Esophagus muscularis mucosa (tissue), 4 donors: ENCODE measurements at regions not wholly inside any gene's neighbourhood (a gene's known extent, or its start where the extent isn't known, plus 50 kb on each side); places are given as distances from the start of the nearest gene placed in this dataset.
A peak's percentile ranks its signal among the peaks of the same experiment; 100 is the strongest.

Experiments used
- DNase-seq: peaks from one replicate; pipeline ENCODE4 v3.0.0-alpha.2; 2017; ENCODE audit errors: extremely low spot score
- H3K27ac ChIP-seq, 4 donors: fragments of 200-600 bp; sonication (generic); replicated peaks in 1 of 4; 1 replicate in 3 of 4; 2 replicates in 1 of 4; pipeline ENCODE4 v1.5.1; 2016 to 2019; ENCODE audit warnings: mild to moderate bottlenecking in 1 of 4
- H3K27me3 ChIP-seq, 4 donors: fragments of 200-600 bp; sonication (generic); one replicate each; pipeline versions ENCODE4 v1.5.1 to v1.6.0; 2016 to 2019
- H3K36me3 ChIP-seq, 4 donors: fragments of 200-600 bp; sonication (generic); one replicate each; pipeline ENCODE4 v1.5.1; 2016 to 2019
- H3K4me1 ChIP-seq, 4 donors: fragments of 200-600 bp; sonication (generic); one replicate each; pipeline ENCODE4 v1.5.1; 2016 to 2019
- H3K4me3 ChIP-seq, 4 donors: fragments of 200-600 bp; sonication (generic); 1 replicate in 2 of 4; 2 replicates in 2 of 4; pipeline ENCODE4 v1.5.1; 2016 to 2019; ENCODE audit warnings: mild to moderate bottlenecking in 4 of 4, moderate library complexity in 1 of 4
- H3K9me3 ChIP-seq, 4 donors: fragments of 200-600 bp; sonication (generic); 1 replicate in 3 of 4; 2 replicates in 1 of 4; pipeline ENCODE4 v1.5.1; 2016 to 2019
- CTCF ChIP-seq, 3 experiments: fragments of 200-600 bp in 2 of 3; fragments of 450-650 bp in 1 of 3; sonication (generic) in 2 of 3; IDR thresholded peaks; one replicate each; pipeline ENCODE4 v1.5.1; 2017 to 2019; ENCODE audit warnings: antibody characterized with exemption in 3 of 3, mild to moderate bottlenecking in 2 of 3, moderate library complexity in 1 of 3
- EP300 ChIP-seq: sonication (generic); formaldehyde crosslinking; IDR thresholded peaks from one replicate; pipeline ENCODE4 v1.6.1; 2017; ENCODE audit warnings: antibody characterized with exemption
- POLR2A ChIP-seq: fragments of 450-650 bp; IDR thresholded peaks from one replicate; pipeline ENCODE4 v1.6.1; 2017; ENCODE audit warnings: antibody characterized with exemption, moderate library complexity, mild to moderate bottlenecking, low read depth
- POLR2AphosphoS5 ChIP-seq, 2 donors: sonication (generic); formaldehyde crosslinking; IDR thresholded peaks; one replicate each; pipeline ENCODE4 v1.6.1; 2017; ENCODE audit warnings: antibody characterized with exemption in 2 of 2
- WGBS: methylation state at CpG from one replicate; pipeline ENCODE4 v1.1.5; 2018; 5-methylcytosine and 5-hydroxymethylcytosine counted together
- intact Hi-C: fragments of 100-400 bp; cut with DNase I; formaldehyde crosslinking; loops from one replicate; pipeline ENCODE4 v1.15.1; 2023

GRCh38 chr11:122176651-122177050, 60.6 kb upstream of the BLID start:
- TF ChIP-seq EP300 (no peak), CTCF (IDR thresholded peaks at IDR 0.05) (no peak), POLR2AphosphoS5 (IDR thresholded peaks at IDR 0.05) (no peak), POLR2A (no peak)
- peaks cover 3 to 47% (median 38%) of the 10 kb centered on the region in 4 donors for H3K4me1 ChIP-seq
- no peak for DNase-seq
- H3K4me3 ChIP-seq = no peak overlapping the region
- 85% methylated on average over 3 of the region's 3 CpGs for WGBS
- intact Hi-C loops = no loop called here
- H3K36me3 ChIP-seq = no peaks in the 10 kb centered on the region
- no peaks in the 10 kb centered on the region for H3K9me3 ChIP-seq
- H3K27me3 ChIP-seq = no peaks in the 10 kb centered on the region
- H3K27ac ChIP-seq = no peak overlapping the region

- H3K36me3 ChIP-seq = no peaks in the 10 kb centered on the region
- no peak overlapping the region for H3K27ac ChIP-seq
- H3K4me1 ChIP-seq = peaks cover 0 to 43% (median 25%) of the 10 kb centered on the region in 4 donors
- H3K4me3 ChIP-seq = no peak overlapping the region
- intact Hi-C loops = no loop called here
- H3K27me3 ChIP-seq = no peaks in the 10 kb centered on the region
- WGBS = 85% methylated on average over 3 of the region's 3 CpGs
- no peak for TF ChIP-seq POLR2AphosphoS5 (IDR thresholded peaks at IDR 0.05)
- no peak for TF ChIP-seq EP300
- no peak for TF ChIP-seq CTCF (IDR thresholded peaks at IDR 0.05)
- no peak for TF ChIP-seq POLR2A
- DNase-seq = no peak
- H3K9me3 ChIP-seq = no peaks in the 10 kb centered on the region
Measured at GRCh38 chr11:122175306-122175705, 59.3 kb upstream of the BLID start.

DNA sequence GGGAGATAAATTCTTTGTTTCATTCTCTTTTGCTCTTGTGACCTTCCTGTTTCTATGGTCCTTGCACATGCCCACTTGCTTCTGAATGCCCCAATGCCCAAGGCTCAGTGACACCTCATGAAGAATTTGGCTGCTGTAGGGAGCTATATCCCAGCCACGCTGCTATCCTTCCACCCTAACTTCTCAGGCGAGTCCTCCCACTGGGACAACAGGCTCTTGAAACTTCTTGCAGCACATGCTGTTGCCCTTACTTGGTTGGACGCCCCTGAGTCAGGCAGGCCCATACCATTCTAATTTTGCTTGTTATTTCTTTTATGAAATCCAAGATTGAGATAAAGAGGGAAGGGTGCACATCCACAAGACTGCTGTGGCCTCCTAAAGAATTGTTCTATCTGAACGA, 57.6 kb upstream of the BLID start:
- Histone ChIP-seq H3K4me1 (peaks cover 0 to 25% (median 12%) of the 10 kb centered on the region in 4 donors), H3K27ac (no peak overlapping the region), H3K4me3 (no peak overlapping the region), H3K9me3 (no peaks in the 10 kb centered on the region), H3K36me3 (no peaks in the 10 kb centered on the region), H3K27me3 (no peaks in the 10 kb centered on the region)
- TF ChIP-seq EP300 (no peak), POLR2A (no peak), CTCF (IDR thresholded peaks at IDR 0.05) (no peak), POLR2AphosphoS5 (IDR thresholded peaks at IDR 0.05) (no peak)
- no peak for DNase-seq
- intact Hi-C loops = no loop called here
- 85% methylated on average over 4 of the region's 4 CpGs for WGBS

DNA sequence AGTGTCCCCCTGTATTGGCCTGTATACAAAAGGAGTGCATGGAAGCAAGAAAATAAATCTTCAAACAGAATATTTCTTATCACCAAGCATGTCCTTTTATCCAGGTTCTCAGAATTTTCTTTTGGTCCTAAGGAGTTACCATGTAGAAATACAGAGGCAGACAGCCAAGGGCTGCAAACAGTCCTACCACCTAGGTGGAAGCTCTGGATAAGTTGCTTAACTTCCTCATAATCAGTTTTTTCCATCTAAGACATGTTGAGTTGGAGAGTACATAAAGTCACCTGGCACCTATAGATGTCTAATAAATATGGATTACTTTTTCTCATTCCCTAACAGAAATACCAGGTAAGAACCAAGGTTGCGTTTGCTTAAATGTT, 57.0 kb upstream of the BLID start:
- peak overlapping the region in 2 of 4 donors; percentile 14 to 42 for H3K27ac ChIP-seq
- DNase-seq = no peak
- H3K9me3 ChIP-seq = no peaks in the 10 kb centered on the region
- H3K4me1 ChIP-seq = peaks cover 0 to 24% (median 12%) of the 10 kb centered on the region in 4 donors
- no peak for TF ChIP-seq EP300
- TF ChIP-seq POLR2AphosphoS5 (IDR thresholded peaks at IDR 0.05) = no peak
- TF ChIP-seq POLR2A = no peak
- TF ChIP-seq CTCF (IDR thresholded peaks at IDR 0.05) = no peak
- 96% methylated on average over 1 of the region's 1 CpG for WGBS
- H3K36me3 ChIP-seq = no peaks in the 10 kb centered on the region
- intact Hi-C loops = no loop called here
- H3K4me3 ChIP-seq = no peak overlapping the region
- no peaks in the 10 kb centered on the region for H3K27me3 ChIP-seq

GRCh38 chr11:122172352-122173073, 56.5 kb upstream of the BLID start:
- intact Hi-C loops = no loop called here
- WGBS = 66% methylated on average over 3 of the region's 3 CpGs

More at GRCh38 chr11:122172352-122173073, 56.5 kb upstream of the BLID start:
- Histone ChIP-seq H3K9me3 (no peaks in the 10 kb centered on the region), H3K4me3 (no peak overlapping the region), H3K36me3 (no peaks in the 10 kb centered on the region), H3K4me1 (peaks cover 0 to 24% (median 14%) of the 10 kb centered on the region in 4 donors), H3K27ac (peak overlapping the region in 3 of 4 donors; percentile 14 to 42 (median 21)), H3K27me3 (no peaks in the 10 kb centered on the region)
- no peak for DNase-seq
- TF ChIP-seq POLR2AphosphoS5 (IDR thresholded peaks at IDR 0.05) (no peak), EP300 (no peak), POLR2A (no peak), CTCF (IDR thresholded peaks at IDR 0.05) (no peak)
